NT2/D1 (cell line): ENCODE measurements at regions not wholly inside any gene's neighbourhood (a gene's known extent, or its start where the extent isn't known, plus 50 kb on each side); places are given as distances from the start of the nearest gene placed in this dataset.
"Not testable (repeated sequence)": the region's sequence is repeated elsewhere in the genome, so short reads cannot be mapped to it uniquely, and the experiment has no call there.

Experiments
- DNase-seq: peaks from one replicate; pipeline ENCODE4 v3.0.0-alpha.2; 2011; ENCODE audit warnings: low read depth, low spot score
- H3K27me3 ChIP-seq: 2 replicates; pipeline ENCODE4 v1.6.0; 2011; ENCODE audit warnings: mild to moderate bottlenecking; ENCODE audit not compliant: insufficient read length, insufficient read depth
- H3K36me3 ChIP-seq: 2 replicates; pipeline ENCODE4 v1.6.1; 2011; ENCODE audit warnings: mild to moderate bottlenecking, low read length, mixed read lengths; ENCODE audit not compliant: insufficient read depth, insufficient read length
- H3K4me1 ChIP-seq: 2 replicates; pipeline ENCODE4 v1.5.1; 2011; ENCODE audit not compliant: insufficient read depth, insufficient read length
- H3K4me3 ChIP-seq: 2 replicates; pipeline ENCODE4 v1.5.1; 2011; ENCODE audit warnings: low read depth; ENCODE audit not compliant: insufficient read length
- H3K9ac ChIP-seq: 2 replicates; pipeline ENCODE4 v1.6.0; 2011; ENCODE audit warnings: low read depth; ENCODE audit not compliant: insufficient read length
- H3K9me3 ChIP-seq: 2 replicates; pipeline ENCODE4 v1.5.1; 2011; ENCODE audit warnings: mild to moderate bottlenecking, low read length; ENCODE audit not compliant: insufficient read depth
- SUZ12 ChIP-seq: IDR thresholded peaks from 2 replicates; pipeline ENCODE4 v1.6.1; 2011; ENCODE audit not compliant: insufficient read length, insufficient read depth; ENCODE audit errors: extremely low read depth
- YY1 ChIP-seq: IDR thresholded peaks from 2 replicates; pipeline ENCODE4 v1.6.1; 2011; ENCODE audit not compliant: insufficient read length, insufficient read depth
- ZNF274 ChIP-seq: IDR thresholded peaks from 2 replicates; pipeline ENCODE4 v1.6.1; 2011; ENCODE audit warnings: mild to moderate bottlenecking, low read depth, low read length

- H3K4me3 ChIP-seq: no peak overlapping the region
- no peaks in the 10 kb centered on the region for H3K9me3 ChIP-seq
- TF ChIP-seq YY1 (no peak), ZNF274 (no peak), SUZ12 (no peak)
- H3K9ac ChIP-seq: no peak overlapping the region
- no peaks in the 10 kb centered on the region for H3K4me1 ChIP-seq
- H3K36me3 ChIP-seq: no peaks in the 10 kb centered on the region
- peak; percentile 15 for DNase-seq
- no peaks in the 10 kb centered on the region for H3K27me3 ChIP-seq
Observed at GRCh38 chr4:151489462-151490203, 80.7 kb downstream of the FHIP1A start.

GRCh38 chr4:151495612-151496011 is 86.6 kb downstream of the FHIP1A start:
- H3K36me3 ChIP-seq, H3K4me1 ChIP-seq, DNase-seq, H3K9ac ChIP-seq, H3K9me3 ChIP-seq, H3K27me3 ChIP-seq, H3K4me3 ChIP-seq: not testable (repeated sequence)

- not testable (repeated sequence) for H3K4me1 ChIP-seq, DNase-seq, H3K36me3 ChIP-seq, H3K9ac ChIP-seq, H3K27me3 ChIP-seq, H3K4me3 ChIP-seq
- H3K9me3 ChIP-seq: peaks cover 10% of the 10 kb centered on the region
Observed at GRCh38 chr4:151511548-151511947, 102.6 kb downstream of the FHIP1A start.

- Histone ChIP-seq H3K9ac (no peak overlapping the region), H3K9me3 (no peaks in the 10 kb centered on the region), H3K4me1 (no peaks in the 10 kb centered on the region), H3K4me3 (no peak overlapping the region), H3K27me3 (no peaks in the 10 kb centered on the region), H3K36me3 (no peaks in the 10 kb centered on the region)
- no peak for DNase-seq
- TF ChIP-seq YY1: no peak
- TF ChIP-seq ZNF274: no peak
- TF ChIP-seq SUZ12: no peak
Observed at GRCh38 chr4:151517896-151518295, 108.9 kb downstream of the FHIP1A start.

- H3K27me3 ChIP-seq: no peaks in the 10 kb centered on the region
- no peaks in the 10 kb centered on the region for H3K9me3 ChIP-seq
- no peak for DNase-seq
- H3K4me1 ChIP-seq: no peaks in the 10 kb centered on the region
- H3K9ac ChIP-seq: no peak overlapping the region
- no peaks in the 10 kb centered on the region for H3K36me3 ChIP-seq
- H3K4me3 ChIP-seq: no peak overlapping the region
- TF ChIP-seq YY1 (no peak), SUZ12 (no peak), ZNF274 (no peak)
Observed at GRCh38 chr4:151518359-151518758, 109.4 kb downstream of the FHIP1A start.

- DNase-seq: no peak
- H3K9ac ChIP-seq: no peak overlapping the region
- no peak overlapping the region for H3K4me3 ChIP-seq
- no peaks in the 10 kb centered on the region for H3K36me3 ChIP-seq
- no peaks in the 10 kb centered on the region for H3K27me3 ChIP-seq
- no peaks in the 10 kb centered on the region for H3K4me1 ChIP-seq
- H3K9me3 ChIP-seq: no peaks in the 10 kb centered on the region
- TF ChIP-seq ZNF274 (no peak), SUZ12 (no peak), YY1 (no peak)
Observed at GRCh38 chr4:151519728-151520415, 110.9 kb downstream of the FHIP1A start.

- Histone ChIP-seq H3K27me3 (no peaks in the 10 kb centered on the region), H3K9me3 (no peaks in the 10 kb centered on the region), H3K9ac (no peak overlapping the region), H3K4me1 (no peaks in the 10 kb centered on the region), H3K4me3 (no peak overlapping the region), H3K36me3 (no peaks in the 10 kb centered on the region)
- TF ChIP-seq SUZ12 (no peak), ZNF274 (no peak), YY1 (no peak)
- DNase-seq: no peak
Observed at GRCh38 chr4:151522866-151523519, 114.0 kb downstream of the FHIP1A start.
